HG02852 (cell line): ENCODE measurements at regions not wholly inside any gene's neighbourhood (a gene's known extent, or its start where the extent isn't known, plus 50 kb on each side); places are given as distances from the start of the nearest gene placed in this dataset.

Experiments
- ATAC-seq: cut with Tn5 transposase; IDR thresholded peaks from one replicate; pipeline ENCODE4 v1.9.1; 2021; ENCODE audit warnings: mild to moderate bottlenecking, moderate library complexity; ENCODE audit not compliant: unreplicated experiment

GRCh38 chr16:86303787-86304678, 206.3 kb upstream of the FOXF1 start:
- ATAC-seq = no peak

GRCh38 chr16:86304868-86305267, 205.5 kb upstream of the FOXF1 start:
- no peak for ATAC-seq

GRCh38 chr16:86305440-86305839, 204.9 kb upstream of the FOXF1 start:
- ATAC-seq = no peak

GRCh38 chr16:86306011-86306644, 204.2 kb upstream of the FOXF1 start:
- no peak for ATAC-seq

- ATAC-seq = no peak
Measured at GRCh38 chr16:86306811-86307513, 203.4 kb upstream of the FOXF1 start.

- ATAC-seq = no peak
Measured at GRCh38 chr16:86307514-86307903, 202.8 kb upstream of the FOXF1 start.

GRCh38 chr16:86308514-86308913, 201.8 kb upstream of the FOXF1 start:
- ATAC-seq = no peak

- no peak for ATAC-seq
Measured at GRCh38 chr16:86313631-86314030, 196.7 kb upstream of the FOXF1 start.

- no peak for ATAC-seq
Measured at GRCh38 chr16:86314402-86315025, 195.8 kb upstream of the FOXF1 start.

GRCh38 chr16:86316967-86317812, 193.1 kb upstream of the FOXF1 start:
- no peak for ATAC-seq

GRCh38 chr16:86317813-86318650, 192.3 kb upstream of the FOXF1 start:
- ATAC-seq = no peak

- no peak for ATAC-seq
Measured at GRCh38 chr16:86319585-86320236, 190.6 kb upstream of the FOXF1 start.

- ATAC-seq = no peak
Measured at GRCh38 chr16:86320237-86320595, 190.1 kb upstream of the FOXF1 start.

- no peak for ATAC-seq
Measured at GRCh38 chr16:86321491-86321890, 188.8 kb upstream of the FOXF1 start.

- ATAC-seq = no peak
Measured at GRCh38 chr16:86322283-86322682, 188.0 kb upstream of the FOXF1 start.

- no peak for ATAC-seq
Measured at GRCh38 chr16:86322806-86323205, 187.5 kb upstream of the FOXF1 start.

- ATAC-seq = no peak
Measured at GRCh38 chr16:86324320-86324719, 186.0 kb upstream of the FOXF1 start.

GRCh38 chr16:86325360-86325759, 185.0 kb upstream of the FOXF1 start:
- no peak for ATAC-seq

GRCh38 chr16:86325895-86326294, 184.4 kb upstream of the FOXF1 start:
- ATAC-seq = no peak
